ENCODE measurements at regions not wholly inside any gene's neighbourhood (a gene's known extent, or its start where the extent isn't known, plus 50 kb on each side); places are given as distances from the start of the nearest gene placed in this dataset.
"Not testable (repeated sequence)": the region's sequence is repeated elsewhere in the genome, so short reads cannot be mapped to it uniquely, and the experiment has no call there.

DNA sequence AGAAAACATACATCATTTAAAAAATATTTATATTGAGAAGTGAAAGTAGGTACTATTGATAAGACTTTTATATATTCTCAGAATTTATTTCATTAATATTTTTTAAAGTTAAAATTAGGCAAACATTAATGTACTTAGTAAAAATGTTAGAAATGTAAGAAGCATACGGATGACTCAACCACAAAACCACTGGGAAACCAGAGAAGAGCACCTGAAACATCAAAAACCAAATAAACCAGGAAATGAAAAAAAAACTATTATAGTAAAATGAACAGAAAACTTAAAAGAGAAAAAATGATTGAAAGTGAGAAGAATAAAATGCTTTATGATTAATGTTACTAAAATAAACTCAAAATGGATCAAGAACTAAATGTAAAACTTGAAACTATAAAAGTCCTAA lies 233.2 kb upstream of the DAB2 start:
- no peak overlapping the region for H3K4me3 Mint-ChIP-seq
- ATAC-seq (no peak), DNase-seq (no peak)
- H3K4me1 Mint-ChIP-seq, result peaks cover 20% of the 10 kb centered on the region
- CTCF ChIA-PET, result no interaction called here
- H3K9me3 Mint-ChIP-seq (ENCODE audit: low read depth), result peaks cover 2% of the 10 kb centered on the region
- no peak overlapping the region for H3K27ac Mint-ChIP-seq
- peaks cover 36% of the 10 kb centered on the region for H3K27me3 Mint-ChIP-seq
- H3K36me3 Mint-ChIP-seq, result no peaks in the 10 kb centered on the region

DNA sequence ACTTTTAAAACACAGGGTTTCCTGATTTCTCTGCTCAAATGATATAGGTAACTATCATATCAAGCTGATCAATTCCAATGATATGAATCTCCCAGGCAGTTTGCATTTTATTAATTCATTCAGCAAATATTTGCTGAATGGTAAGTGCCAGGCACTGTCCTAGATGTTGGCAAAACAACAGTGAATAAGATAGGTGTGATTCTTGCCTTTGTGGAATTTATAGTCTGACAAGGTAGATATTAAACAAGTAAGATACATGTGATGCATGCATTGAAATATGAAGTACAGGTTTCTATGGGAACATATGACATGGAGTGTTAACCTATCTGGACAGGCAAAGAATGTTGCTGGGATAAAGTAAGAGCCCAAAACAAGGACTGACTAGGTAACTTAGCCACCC lies 231.8 kb upstream of the DAB2 start:
- no peak overlapping the region for H3K27ac Mint-ChIP-seq
- no peak for DNase-seq
- CTCF ChIA-PET, result no interaction called here

DNA sequence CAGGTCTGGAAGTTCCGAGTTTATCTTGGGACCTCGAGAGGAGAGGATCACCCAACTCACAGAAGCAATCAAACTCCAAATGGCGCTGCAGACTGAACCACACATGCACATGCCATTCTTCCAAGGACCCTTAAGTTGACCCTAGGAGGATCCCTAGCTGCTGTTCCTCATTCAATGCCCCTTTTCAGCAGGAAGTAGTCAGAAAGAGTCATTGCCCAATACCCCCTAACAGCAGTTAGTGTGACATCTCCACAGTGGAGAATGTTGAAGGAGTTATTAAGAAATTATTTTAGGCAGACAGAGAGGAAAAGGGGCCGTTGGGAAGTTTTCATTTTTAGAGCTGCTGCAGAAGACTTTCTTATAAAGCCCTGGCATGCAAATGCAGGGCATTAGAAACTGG lies 229.9 kb upstream of the DAB2 start:
- Mint-ChIP-seq H3K27me3 (peaks cover 29% of the 10 kb centered on the region), H3K27ac (no peak overlapping the region), H3K4me3 (no peak overlapping the region), H3K9me3 (ENCODE audit: low read depth) (peaks cover 2% of the 10 kb centered on the region), H3K36me3 (no peaks in the 10 kb centered on the region), H3K4me1 (peaks cover 21% of the 10 kb centered on the region)
- CTCF ChIA-PET, result no interaction called here
- DNase-seq, result no peak
- no peak for ATAC-seq

More for the DNA sequence above, 231.8 kb upstream of the DAB2 start:
- H3K27me3 Mint-ChIP-seq, result peaks cover 35% of the 10 kb centered on the region
- H3K36me3 Mint-ChIP-seq, result no peaks in the 10 kb centered on the region
- H3K9me3 Mint-ChIP-seq (ENCODE audit: low read depth), result peaks cover 2% of the 10 kb centered on the region
- no peak for ATAC-seq
- peaks cover 23% of the 10 kb centered on the region for H3K4me1 Mint-ChIP-seq
- no peak overlapping the region for H3K4me3 Mint-ChIP-seq

DNA sequence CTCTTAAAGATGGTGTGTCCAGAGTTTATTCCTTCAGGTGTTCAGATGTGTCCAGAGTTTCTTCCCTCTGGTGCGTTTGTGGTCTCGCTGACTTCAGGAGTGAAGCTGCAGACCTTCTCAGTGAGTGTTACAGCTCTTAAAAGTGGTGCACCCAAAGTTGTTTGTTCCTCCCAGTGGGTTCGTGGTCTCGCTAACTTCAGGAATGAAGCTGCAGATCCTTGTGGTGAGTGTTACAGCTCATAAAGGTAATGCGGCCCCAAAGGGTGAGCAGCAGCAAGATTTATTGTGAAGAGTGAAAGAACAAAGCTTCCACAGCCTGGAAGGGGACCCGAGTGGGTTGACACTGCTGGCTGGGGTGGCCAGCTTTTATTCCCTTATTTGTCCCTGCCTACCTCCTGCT lies 227.7 kb upstream of the DAB2 start:
- not testable (repeated sequence) for H3K27ac Mint-ChIP-seq; H3K9me3 Mint-ChIP-seq (ENCODE audit: low read depth)

DNA sequence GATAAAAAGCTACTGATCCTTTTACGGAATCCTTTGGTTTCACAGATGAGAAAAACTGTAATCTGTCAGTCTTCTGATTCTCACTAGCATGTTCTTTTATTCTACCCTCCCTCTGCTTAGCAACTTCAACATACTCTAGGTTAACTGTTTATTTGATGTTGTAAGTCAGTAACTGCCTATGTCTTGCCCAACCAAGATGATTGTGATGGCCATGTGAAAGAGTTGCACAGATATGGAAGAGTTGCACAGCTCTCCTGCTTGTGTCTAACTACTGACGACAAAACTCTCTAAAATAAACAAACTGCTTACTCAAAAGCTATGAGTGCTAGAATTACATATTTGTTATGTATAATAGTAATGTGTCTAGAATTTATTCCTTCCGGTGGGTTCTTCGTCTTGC lies 227.3 kb upstream of the DAB2 start:
- CTCF ChIA-PET, result no interaction called here
- peaks cover 19% of the 10 kb centered on the region for H3K27me3 Mint-ChIP-seq
- ATAC-seq, result no peak
- H3K4me1 Mint-ChIP-seq, result peaks cover 8% of the 10 kb centered on the region
- H3K36me3 Mint-ChIP-seq, result no peaks in the 10 kb centered on the region
- no peak for DNase-seq
- no peak overlapping the region for H3K27ac Mint-ChIP-seq
- H3K4me3 Mint-ChIP-seq, result no peak overlapping the region
- peaks cover 2% of the 10 kb centered on the region for H3K9me3 Mint-ChIP-seq (ENCODE audit: low read depth)

More for the DNA sequence above, 227.7 kb upstream of the DAB2 start:
- ATAC-seq, H3K36me3 Mint-ChIP-seq, DNase-seq, CTCF ChIA-PET, H3K4me3 Mint-ChIP-seq: not testable (repeated sequence)
- Mint-ChIP-seq H3K27me3 (peaks cover 22% of the 10 kb centered on the region), H3K4me1 (peaks cover 11% of the 10 kb centered on the region)

DNA sequence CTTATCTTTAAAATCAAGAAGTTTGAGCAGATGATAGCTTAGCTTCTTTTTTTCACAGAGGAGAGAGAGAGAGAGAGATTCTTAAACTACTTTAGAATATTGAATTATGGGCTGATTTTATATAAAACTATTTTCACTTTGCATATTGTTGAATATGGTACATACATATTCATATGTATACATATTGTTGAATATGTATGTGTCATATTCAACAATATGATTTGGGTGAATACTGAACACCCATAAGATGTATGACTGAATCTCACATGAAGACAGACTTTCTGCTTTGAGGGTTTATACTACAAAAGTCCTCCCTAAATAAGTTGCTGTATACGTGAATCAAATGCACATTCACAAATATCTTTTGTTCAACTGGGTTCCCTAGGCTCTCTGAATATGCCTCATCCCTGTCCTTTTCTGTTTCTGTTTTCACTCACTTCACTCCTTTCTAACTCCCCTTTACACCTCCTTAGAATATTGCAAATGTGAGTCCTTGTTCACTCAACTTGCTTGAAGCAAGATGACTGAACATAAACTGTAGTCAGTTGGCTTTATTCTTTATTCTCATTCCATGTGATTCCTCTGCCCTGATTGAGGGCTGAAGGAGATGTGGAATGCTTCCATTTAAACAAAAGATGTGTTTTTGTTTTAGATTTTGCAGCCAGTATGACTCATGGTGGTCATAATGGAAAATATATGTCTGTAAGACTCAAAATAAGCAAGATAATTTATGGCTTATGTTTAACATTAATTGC lies 225.4 kb upstream of the DAB2 start:
- no peaks in the 10 kb centered on the region for H3K36me3 Mint-ChIP-seq
- CTCF ChIA-PET, result interaction anchor here (0.7 kb wide), 1 partner anchor 19 kb away, joined by 3 read pairs; no protein-coding TSS in a partner anchor
- ATAC-seq (no peak), DNase-seq (no peak)
- H3K4me3 Mint-ChIP-seq, result no peak overlapping the region
- peaks cover 2% of the 10 kb centered on the region for H3K9me3 Mint-ChIP-seq (ENCODE audit: low read depth)
- H3K27ac Mint-ChIP-seq, result no peak overlapping the region
- H3K4me1 Mint-ChIP-seq, result peaks cover 8% of the 10 kb centered on the region
- peaks cover 8% of the 10 kb centered on the region for H3K27me3 Mint-ChIP-seq

DNA sequence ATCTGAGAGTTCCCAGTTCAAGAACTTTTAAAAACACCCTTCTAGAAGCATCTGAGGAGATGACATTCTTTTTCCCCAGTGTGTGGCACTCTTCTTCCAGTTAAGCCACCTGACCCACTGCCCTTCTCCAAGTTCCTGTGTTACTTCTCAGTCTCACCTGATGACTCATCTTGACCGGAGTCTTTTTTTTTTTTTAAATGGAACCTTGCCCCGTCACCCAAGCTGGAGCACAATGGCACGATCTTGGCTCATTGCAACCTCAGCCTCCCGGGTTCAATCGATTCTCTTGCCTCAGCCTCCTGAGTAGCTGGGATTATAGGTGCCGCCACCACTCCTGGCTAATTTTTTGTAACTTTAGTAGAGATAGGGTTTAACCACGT lies 224.1 kb upstream of the DAB2 start:
- peaks cover 8% of the 10 kb centered on the region for H3K4me1 Mint-ChIP-seq
- peaks cover 4% of the 10 kb centered on the region for H3K27me3 Mint-ChIP-seq
- no peak overlapping the region for H3K4me3 Mint-ChIP-seq
- CTCF ChIA-PET, result no interaction called here
- no peak overlapping the region for H3K27ac Mint-ChIP-seq
- H3K36me3 Mint-ChIP-seq, result no peaks in the 10 kb centered on the region
- H3K9me3 Mint-ChIP-seq (ENCODE audit: low read depth), result peaks cover 2% of the 10 kb centered on the region
- peak; percentile 49 for ATAC-seq
- DNase-seq, result no peak

DNA sequence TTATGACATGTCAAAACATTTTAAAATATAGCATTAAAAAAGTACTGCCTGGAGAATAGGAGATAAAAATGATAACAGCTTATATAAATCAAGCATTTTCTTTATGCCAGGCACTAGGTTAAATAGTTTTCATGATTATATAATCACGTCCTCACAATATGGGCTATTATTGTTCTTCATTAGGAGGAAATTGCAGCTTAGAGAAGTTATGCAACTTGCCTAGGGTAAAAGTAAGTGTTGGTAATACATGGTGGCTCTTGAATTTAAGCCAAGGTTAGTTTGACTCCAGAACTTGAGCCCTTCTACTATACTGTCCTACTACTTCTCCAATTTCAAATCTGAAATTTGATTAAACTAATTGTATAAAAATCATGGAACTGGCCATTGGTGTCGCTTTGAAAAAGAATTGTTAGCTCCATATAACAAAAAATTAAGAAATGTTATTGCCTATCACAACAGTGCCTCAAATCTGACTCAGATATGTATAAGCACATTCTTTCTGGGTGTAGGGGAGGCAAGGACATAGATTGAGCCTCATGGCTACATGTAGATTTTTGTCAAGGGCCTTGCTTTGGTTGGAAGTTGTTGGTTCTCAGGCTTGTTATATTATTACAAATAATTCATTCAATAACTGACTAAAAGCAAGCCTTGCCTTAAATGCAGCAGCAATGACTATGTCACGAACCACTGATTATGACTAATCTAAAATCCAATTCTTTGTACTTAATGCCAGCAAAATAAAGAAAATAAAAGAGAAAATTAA lies 223.5 kb upstream of the DAB2 start:
- Mint-ChIP-seq H3K4me1 (peaks cover 8% of the 10 kb centered on the region), H3K27me3 (peaks cover 4% of the 10 kb centered on the region), H3K27ac (no peak overlapping the region), H3K4me3 (no peak overlapping the region), H3K9me3 (ENCODE audit: low read depth) (no peaks in the 10 kb centered on the region), H3K36me3 (no peaks in the 10 kb centered on the region)
- CTCF ChIA-PET, result no interaction called here
- ATAC-seq (no peak), DNase-seq (no peak)

DNA sequence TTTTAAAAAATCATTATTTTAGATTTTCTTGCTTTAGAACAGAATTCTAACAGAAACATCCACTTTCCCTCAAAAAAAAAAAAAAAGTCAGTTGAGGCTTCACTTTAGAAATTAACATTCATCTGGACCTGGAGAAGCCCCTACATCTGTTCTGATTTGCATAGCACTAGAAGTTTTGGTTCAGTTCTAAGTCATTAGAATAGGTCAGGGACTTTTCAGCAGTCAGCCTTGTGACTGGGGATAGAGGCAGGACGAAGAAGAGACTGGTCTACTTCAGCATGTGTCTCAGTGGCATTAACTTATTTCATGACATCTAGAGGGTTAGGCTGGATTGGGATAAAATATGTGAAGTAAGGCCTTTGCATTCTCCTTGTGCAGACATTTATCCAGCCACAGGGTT lies 215.8 kb upstream of the DAB2 start:
- no peak for ATAC-seq
- no peak for DNase-seq
- Mint-ChIP-seq H3K4me1 (no peaks in the 10 kb centered on the region), H3K9me3 (ENCODE audit: low read depth) (no peaks in the 10 kb centered on the region), H3K27ac (no peak overlapping the region), H3K4me3 (no peak overlapping the region), H3K36me3 (no peaks in the 10 kb centered on the region), H3K27me3 (peaks cover 7% of the 10 kb centered on the region)
- CTCF ChIA-PET, result no interaction called here

DNA sequence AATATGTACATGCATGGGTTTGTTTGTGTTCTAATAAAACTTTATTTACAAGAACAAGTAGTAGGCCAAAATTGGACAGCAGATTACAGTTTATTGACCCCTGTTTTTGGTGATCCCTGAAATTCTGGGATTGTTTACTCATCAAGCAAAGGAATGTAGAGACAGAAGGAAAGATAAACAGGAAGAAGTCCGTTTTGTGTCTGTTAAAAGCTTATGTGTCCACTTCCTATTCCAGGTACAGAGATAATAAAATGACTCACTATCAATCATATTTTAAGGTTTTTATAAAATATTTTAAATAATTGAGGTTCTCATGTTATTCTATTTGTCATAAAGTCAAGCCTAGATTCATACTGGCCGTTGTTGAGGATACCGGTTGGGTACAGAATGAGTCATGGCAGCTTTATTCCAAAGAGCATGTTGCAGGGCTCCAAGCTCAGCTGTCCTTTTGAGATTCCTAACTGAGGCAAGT lies 214.9 kb upstream of the DAB2 start:
- ATAC-seq (no peak), DNase-seq (no peak)
- peaks cover 9% of the 10 kb centered on the region for H3K27me3 Mint-ChIP-seq
- CTCF ChIA-PET, result no interaction called here
- H3K27ac Mint-ChIP-seq, result no peak overlapping the region
- no peaks in the 10 kb centered on the region for H3K36me3 Mint-ChIP-seq
- H3K4me1 Mint-ChIP-seq, result no peaks in the 10 kb centered on the region
- no peak overlapping the region for H3K4me3 Mint-ChIP-seq
- H3K9me3 Mint-ChIP-seq (ENCODE audit: low read depth), result no peaks in the 10 kb centered on the region

DNA sequence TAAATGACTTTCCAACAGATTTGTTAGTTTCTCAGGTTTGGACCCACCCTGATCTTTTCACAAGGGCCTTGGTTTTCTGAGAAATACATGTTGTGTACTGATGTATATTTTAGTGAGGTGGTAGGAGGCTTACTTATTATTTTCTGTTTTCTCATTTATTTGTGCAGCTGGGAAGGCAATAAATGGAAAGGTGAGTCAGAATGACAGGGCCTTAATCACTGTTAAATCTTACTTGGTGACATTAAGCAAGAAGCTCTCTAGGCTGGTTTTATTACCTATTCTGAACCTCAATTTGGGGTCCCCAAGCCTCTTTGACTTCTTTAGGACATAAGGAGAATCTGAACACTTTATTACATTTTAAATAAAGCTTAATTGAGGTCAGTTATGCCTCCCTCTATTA lies 214.0 kb upstream of the DAB2 start:
- ATAC-seq (no peak), DNase-seq (no peak)
- no peaks in the 10 kb centered on the region for H3K36me3 Mint-ChIP-seq
- H3K27ac Mint-ChIP-seq, result no peak overlapping the region
- H3K27me3 Mint-ChIP-seq, result peaks cover 9% of the 10 kb centered on the region
- H3K4me3 Mint-ChIP-seq, result no peak overlapping the region
- no peaks in the 10 kb centered on the region for H3K9me3 Mint-ChIP-seq (ENCODE audit: low read depth)
- H3K4me1 Mint-ChIP-seq, result no peaks in the 10 kb centered on the region
- CTCF ChIA-PET, result no interaction called here

DNA sequence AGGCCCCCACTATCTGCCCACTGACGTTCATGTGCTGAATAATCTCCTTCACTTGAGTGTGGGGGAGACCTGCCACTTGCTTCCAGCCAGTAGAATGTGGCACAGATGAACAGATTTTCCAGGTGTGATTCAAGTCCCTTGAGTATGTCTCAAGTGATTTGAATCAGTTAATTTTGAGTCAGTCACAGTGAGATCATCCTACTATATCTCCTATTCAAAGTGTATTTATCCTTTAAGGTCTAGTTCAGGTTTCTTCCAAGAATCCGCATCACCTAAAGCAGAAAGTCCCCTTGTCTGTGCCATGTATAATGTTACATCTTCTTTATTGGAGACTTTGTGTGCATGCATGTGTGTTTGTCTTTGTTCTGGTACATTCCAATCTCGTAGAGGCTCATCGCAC lies 208.3 kb upstream of the DAB2 start:
- H3K4me1 Mint-ChIP-seq, result no peaks in the 10 kb centered on the region
- no peak overlapping the region for H3K27ac Mint-ChIP-seq
- H3K36me3 Mint-ChIP-seq, result no peaks in the 10 kb centered on the region
- no peaks in the 10 kb centered on the region for H3K9me3 Mint-ChIP-seq (ENCODE audit: low read depth)
- CTCF ChIA-PET, result no interaction called here
- H3K4me3 Mint-ChIP-seq, result no peak overlapping the region
- peaks cover 23% of the 10 kb centered on the region for H3K27me3 Mint-ChIP-seq
- ATAC-seq, result no peak
- DNase-seq, result no peak

DNA sequence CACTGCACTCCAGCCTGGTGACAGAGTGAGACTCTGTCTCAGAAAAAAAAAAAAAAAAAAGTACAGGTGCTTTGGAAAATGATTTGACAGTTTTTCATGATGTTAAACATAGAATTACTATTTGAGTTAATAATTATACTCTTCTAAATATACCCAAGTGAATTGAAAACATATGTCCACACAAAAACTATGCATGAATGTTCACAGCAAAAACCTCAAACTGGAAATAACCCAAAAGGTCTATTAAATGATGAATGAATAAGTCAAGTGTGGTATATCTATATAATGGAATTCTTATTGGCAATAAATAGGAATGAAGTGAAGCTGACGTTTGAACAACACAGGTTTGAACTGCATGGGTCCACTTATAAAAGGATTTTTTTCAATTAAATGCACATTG lies 207.2 kb upstream of the DAB2 start:
- no peaks in the 10 kb centered on the region for H3K4me1 Mint-ChIP-seq
- H3K9me3 Mint-ChIP-seq (ENCODE audit: low read depth), result no peaks in the 10 kb centered on the region
- H3K36me3 Mint-ChIP-seq, result no peaks in the 10 kb centered on the region
- H3K4me3 Mint-ChIP-seq, result no peak overlapping the region
- peaks cover 21% of the 10 kb centered on the region for H3K27me3 Mint-ChIP-seq
- no peak overlapping the region for H3K27ac Mint-ChIP-seq
- DNase-seq, result no peak
- CTCF ChIA-PET, result no interaction called here
- ATAC-seq, result no peak

DNA sequence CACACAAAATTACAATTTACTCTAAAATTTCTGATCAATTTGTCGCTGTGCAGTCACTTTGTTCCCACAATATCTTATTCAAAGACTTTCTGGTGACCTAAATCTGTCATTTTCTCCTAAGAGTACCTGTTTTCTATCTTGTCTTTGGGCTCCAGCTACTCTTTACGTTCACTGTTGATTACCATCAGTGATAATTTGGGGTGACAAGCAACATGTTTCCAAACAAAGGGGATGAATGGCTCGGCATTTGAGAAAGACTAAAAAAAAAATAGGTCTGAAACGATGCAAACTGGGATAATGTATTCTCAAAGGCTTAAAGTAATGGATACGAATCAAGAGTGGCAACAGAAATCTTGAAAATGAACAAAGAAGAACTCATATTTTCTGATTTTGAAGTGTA lies 205.2 kb upstream of the DAB2 start:
- no peak overlapping the region for H3K4me3 Mint-ChIP-seq
- no peak overlapping the region for H3K27ac Mint-ChIP-seq
- H3K36me3 Mint-ChIP-seq, result no peaks in the 10 kb centered on the region
- peaks cover 23% of the 10 kb centered on the region for H3K27me3 Mint-ChIP-seq
- H3K9me3 Mint-ChIP-seq (ENCODE audit: low read depth), result no peaks in the 10 kb centered on the region
- DNase-seq (no peak), ATAC-seq (no peak)
- no peaks in the 10 kb centered on the region for H3K4me1 Mint-ChIP-seq
- CTCF ChIA-PET, result no interaction called here

Data from activated CD8-positive, alpha-beta memory T cell treated with anti-CD3 and anti-CD28 coated beads, Interleukin-2, amount 10 ng/mL, durations not matched to agents 7 days and 5 days (primary cell).